NB4 (cell line): ENCODE measurements at regions not wholly inside any gene's neighbourhood (a gene's known extent, or its start where the extent isn't known, plus 50 kb on each side); places are given as distances from the start of the nearest gene placed in this dataset.

Experiments
- DNase-seq: peaks from one replicate; pipeline ENCODE4 v3.0.0; 2010; ENCODE audit warnings: low read depth
- H3K4me3 ChIP-seq: one replicate; pipeline ENCODE4 v1.5.1; 2011; ENCODE audit warnings: mild to moderate bottlenecking, low read depth, low read length, moderate library complexity
- MYC ChIP-seq: IDR thresholded peaks from 2 replicates; pipeline ENCODE4 v1.6.1; 2011; ENCODE audit warnings: low read depth, low read length
- POLR2A ChIP-seq: IDR thresholded peaks from 2 replicates; pipeline ENCODE4 v1.6.1; 2011; ENCODE audit warnings: mild to moderate bottlenecking; ENCODE audit not compliant: insufficient read length; ENCODE audit errors: extremely low read depth
- TF ChIP-seq, protein P1 (sequence below): IDR thresholded peaks from one replicate; pipeline ENCODE4 v1.5.1; 2012; ENCODE audit warnings: low read depth, low read length
- TF ChIP-seq, protein P2 (sequence below): IDR thresholded peaks from 2 replicates; pipeline ENCODE4 v1.6.1; 2011; ENCODE audit warnings: low read depth, low read length

DNA sequence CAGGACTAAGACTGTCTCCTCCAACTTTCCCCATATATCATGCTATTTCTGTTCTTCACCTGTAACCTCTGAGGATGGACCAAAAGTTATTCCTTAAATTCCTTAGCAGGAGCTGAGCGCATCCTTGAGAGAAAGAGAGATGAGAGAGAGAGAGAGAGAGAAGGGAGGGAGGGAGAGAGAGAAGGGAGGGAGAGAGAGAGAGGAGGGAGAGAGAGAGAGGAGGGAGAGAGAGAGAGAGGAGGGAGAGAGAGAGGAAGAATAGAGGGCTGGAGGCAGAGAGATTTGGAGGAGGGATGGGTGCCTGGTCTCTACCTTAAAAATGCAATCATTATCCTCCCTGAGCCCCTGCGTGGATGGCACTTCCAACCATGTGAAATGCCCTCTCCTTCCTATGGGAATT is 73.6 kb downstream of the BMP2 start:
- no peak for DNase-seq
- H3K4me3 ChIP-seq = no peak overlapping the region
- TF ChIP-seq MYC = no peak
- TF ChIP-seq, protein P1, sequence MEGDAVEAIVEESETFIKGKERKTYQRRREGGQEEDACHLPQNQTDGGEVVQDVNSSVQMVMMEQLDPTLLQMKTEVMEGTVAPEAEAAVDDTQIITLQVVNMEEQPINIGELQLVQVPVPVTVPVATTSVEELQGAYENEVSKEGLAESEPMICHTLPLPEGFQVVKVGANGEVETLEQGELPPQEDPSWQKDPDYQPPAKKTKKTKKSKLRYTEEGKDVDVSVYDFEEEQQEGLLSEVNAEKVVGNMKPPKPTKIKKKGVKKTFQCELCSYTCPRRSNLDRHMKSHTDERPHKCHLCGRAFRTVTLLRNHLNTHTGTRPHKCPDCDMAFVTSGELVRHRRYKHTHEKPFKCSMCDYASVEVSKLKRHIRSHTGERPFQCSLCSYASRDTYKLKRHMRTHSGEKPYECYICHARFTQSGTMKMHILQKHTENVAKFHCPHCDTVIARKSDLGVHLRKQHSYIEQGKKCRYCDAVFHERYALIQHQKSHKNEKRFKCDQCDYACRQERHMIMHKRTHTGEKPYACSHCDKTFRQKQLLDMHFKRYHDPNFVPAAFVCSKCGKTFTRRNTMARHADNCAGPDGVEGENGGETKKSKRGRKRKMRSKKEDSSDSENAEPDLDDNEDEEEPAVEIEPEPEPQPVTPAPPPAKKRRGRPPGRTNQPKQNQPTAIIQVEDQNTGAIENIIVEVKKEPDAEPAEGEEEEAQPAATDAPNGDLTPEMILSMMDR = no peak
- TF ChIP-seq, protein P2, sequence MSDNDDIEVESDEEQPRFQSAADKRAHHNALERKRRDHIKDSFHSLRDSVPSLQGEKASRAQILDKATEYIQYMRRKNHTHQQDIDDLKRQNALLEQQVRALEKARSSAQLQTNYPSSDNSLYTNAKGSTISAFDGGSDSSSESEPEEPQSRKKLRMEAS = no peak
- no peak for TF ChIP-seq POLR2A

DNA sequence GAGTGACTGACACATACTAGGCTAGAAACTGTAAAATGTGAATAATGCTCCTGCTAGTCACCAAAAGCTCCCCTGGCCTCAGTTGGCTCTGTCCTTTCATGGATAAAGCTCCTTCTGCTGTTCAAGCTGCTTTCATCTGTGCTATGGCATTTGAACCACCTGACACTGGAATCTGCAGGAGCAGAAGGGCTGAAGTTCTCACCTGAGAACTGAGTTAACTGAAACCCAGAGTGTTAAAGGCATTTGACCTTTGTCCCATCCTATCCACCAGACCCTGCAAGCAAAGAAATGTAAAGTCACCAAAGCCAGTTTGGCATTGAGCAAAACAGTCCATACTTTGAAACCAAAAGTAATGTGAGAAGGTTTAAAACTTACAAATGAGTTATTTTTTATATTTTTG is 77.7 kb downstream of the BMP2 start:
- TF ChIP-seq, protein P1 = no peak
- TF ChIP-seq MYC (no peak), POLR2A (no peak)
- TF ChIP-seq, protein P2 = no peak
- no peak overlapping the region for H3K4me3 ChIP-seq
- DNase-seq = no peak

DNA sequence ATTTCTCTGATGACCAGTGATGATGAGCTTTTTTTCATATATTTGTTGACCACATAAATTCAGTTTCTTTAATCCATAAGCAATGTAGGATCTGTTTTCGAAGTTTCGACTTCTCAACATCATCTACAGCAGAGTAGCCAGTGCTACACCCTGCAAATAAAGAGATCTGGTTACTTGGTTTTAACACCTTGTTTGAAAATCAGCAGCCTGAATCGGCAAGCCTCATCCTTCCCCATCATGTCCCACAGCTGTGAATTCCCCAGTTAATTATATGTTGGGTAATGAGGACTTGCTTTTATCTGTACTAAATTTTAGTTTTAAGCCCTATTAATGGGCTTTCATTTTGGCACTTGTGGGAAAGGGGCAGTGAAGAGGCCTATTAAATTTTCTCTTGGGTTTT is 80.6 kb downstream of the BMP2 start:
- no peak for TF ChIP-seq MYC
- TF ChIP-seq POLR2A = no peak
- TF ChIP-seq, protein P2 = no peak
- TF ChIP-seq, protein P1 = no peak
- DNase-seq = no peak
- no peak overlapping the region for H3K4me3 ChIP-seq

DNA sequence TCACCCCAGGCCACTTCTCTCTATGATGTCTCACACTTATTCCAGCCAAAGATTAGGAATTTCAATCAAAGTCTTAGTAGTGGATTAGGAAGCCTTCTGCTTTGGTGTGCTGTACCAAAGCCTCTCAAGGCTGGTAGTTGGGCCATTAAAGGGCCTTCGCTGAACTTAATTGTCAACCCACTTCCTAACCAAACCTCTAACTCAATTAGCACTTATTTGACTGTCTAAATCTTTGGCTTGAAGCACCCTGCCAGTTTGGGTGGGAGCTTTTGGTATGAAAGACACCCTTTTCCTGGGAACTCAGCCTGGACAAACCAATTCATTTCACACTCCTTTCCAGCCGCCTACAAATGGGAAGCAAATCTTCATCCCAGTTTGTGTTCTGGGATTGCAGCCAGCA is 81.5 kb downstream of the BMP2 start:
- H3K4me3 ChIP-seq = no peak overlapping the region
- TF ChIP-seq MYC (no peak), POLR2A (no peak)
- TF ChIP-seq, protein P1 = no peak
- TF ChIP-seq, protein P2 = no peak
- DNase-seq = no peak

DNA sequence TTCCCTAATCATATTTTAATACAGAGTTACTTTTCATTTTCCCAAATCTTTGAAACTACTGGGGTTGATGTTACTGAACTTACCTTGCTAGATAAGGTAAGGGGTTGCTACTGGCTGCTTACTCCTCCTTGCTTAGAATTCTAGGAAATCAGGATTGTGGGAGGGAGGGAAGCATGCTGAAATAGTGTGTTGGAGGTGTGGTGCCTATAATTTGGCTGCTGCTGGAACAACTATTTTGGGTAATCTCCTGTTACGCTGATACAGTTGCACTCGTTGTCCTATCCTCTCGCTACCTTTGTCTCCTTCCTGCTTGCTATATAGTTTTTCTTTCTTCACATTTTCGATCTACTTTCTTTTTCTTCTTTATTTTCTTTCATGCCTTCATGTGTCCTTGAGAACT is 83.7 kb downstream of the BMP2 start:
- no peak for TF ChIP-seq POLR2A
- no peak for TF ChIP-seq MYC
- TF ChIP-seq, protein P2 = no peak
- TF ChIP-seq, protein P1 = no peak
- DNase-seq = no peak
- H3K4me3 ChIP-seq = no peak overlapping the region

DNA sequence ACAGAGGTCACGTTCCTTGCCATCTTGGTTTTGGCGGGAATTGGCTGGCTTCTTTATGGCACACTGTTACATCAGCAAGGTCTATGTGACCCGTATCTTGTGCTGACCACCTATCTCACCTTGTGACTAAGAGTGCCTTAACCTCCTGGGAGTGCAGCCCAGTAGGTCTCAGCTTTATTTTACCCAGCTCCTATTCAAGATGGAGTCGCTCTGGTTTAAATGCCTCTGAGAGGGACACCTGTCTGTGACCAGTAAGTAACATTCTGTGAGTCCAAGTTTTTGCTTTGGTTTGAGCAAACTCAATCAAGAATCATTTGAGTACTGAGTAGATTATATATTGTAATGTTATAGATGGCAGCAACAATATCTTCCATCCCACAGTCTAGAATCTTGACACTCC is 85.0 kb downstream of the BMP2 start:
- TF ChIP-seq, protein P1 = no peak
- no peak for TF ChIP-seq POLR2A
- TF ChIP-seq MYC = no peak
- TF ChIP-seq, protein P2 = no peak
- DNase-seq = no peak
- H3K4me3 ChIP-seq = no peak overlapping the region
